SU-DHL-6 (cell line): ENCODE measurements at regions not wholly inside any gene's neighbourhood (a gene's known extent, or its start where the extent isn't known, plus 50 kb on each side); places are given as distances from the start of the nearest gene placed in this dataset.
"Not testable (repeated sequence)": the region's sequence is repeated elsewhere in the genome, so short reads cannot be mapped to it uniquely, and the experiment has no call there.

Experiments
- EZH2phosphoT487 ChIP-seq: fragments of 200-600 bp; sonication (generic), shearing (Covaris generic); conservative IDR thresholded peaks from 2 replicates; pipeline ENCODE4 v1.6.1; 2018; ENCODE audit warnings: mild to moderate bottlenecking, antibody characterized with exemption, low read length, moderate library complexity, mixed read lengths
- TF ChIP-seq, protein P1 (sequence below): fragments of 200-600 bp; sonication (generic); IDR thresholded peaks from one replicate; pipeline ENCODE4 v1.5.1; 2017; ENCODE audit warnings: antibody characterized with exemption, mild to moderate bottlenecking, low read length, moderate library complexity; ENCODE audit not compliant: insufficient read depth, poor library complexity, severe bottlenecking

DNA sequence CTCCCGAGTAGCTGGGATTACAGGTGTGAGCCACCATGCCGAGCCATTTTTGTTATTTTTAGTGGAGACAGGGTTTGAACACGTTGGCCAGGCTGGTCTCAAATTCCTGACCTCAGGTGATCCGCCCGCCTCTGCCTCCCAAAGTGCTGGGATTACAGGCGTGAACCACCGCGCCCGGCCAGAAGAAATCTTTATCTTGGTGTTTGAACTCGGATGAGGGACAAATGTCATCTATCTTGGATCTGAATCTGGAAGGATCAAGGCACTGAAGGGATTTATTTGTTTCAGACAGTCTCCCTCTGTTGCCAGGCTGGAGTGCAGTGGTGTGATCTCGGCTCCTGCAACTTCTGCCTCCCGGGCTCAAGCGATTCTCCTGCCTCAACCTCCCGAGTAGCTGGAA lies 133.5 kb upstream of the ALDH3B2 start:
- TF ChIP-seq, protein P1, sequence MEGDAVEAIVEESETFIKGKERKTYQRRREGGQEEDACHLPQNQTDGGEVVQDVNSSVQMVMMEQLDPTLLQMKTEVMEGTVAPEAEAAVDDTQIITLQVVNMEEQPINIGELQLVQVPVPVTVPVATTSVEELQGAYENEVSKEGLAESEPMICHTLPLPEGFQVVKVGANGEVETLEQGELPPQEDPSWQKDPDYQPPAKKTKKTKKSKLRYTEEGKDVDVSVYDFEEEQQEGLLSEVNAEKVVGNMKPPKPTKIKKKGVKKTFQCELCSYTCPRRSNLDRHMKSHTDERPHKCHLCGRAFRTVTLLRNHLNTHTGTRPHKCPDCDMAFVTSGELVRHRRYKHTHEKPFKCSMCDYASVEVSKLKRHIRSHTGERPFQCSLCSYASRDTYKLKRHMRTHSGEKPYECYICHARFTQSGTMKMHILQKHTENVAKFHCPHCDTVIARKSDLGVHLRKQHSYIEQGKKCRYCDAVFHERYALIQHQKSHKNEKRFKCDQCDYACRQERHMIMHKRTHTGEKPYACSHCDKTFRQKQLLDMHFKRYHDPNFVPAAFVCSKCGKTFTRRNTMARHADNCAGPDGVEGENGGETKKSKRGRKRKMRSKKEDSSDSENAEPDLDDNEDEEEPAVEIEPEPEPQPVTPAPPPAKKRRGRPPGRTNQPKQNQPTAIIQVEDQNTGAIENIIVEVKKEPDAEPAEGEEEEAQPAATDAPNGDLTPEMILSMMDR, result not testable (repeated sequence)
- TF ChIP-seq EZH2phosphoT487, result not testable (repeated sequence)
